Large intestine (tissue), 3 donors: ENCODE measurements at regions not wholly inside any gene's neighbourhood (a gene's known extent, or its start where the extent isn't known, plus 50 kb on each side); places are given as distances from the start of the nearest gene placed in this dataset.

Source experiments
- DNase-seq, 2 donors: peaks; one replicate each; pipeline versions ENCODE4 v3.0.0 to v3.0.0-alpha.2; 2013
- H3K27ac ChIP-seq: one replicate; pipeline ENCODE4 v1.5.1; 2013; ENCODE audit warnings: low read length
- H3K27me3 ChIP-seq: 2 replicates; pipeline ENCODE4 v1.6.1; 2013; ENCODE audit warnings: low read length; ENCODE audit not compliant: control insufficient read depth, insufficient read depth
- H3K36me3 ChIP-seq: 2 replicates; pipeline ENCODE4 v1.6.1; 2013; ENCODE audit warnings: low read length; ENCODE audit not compliant: control insufficient read depth, insufficient read depth
- H3K4me1 ChIP-seq: one replicate; pipeline ENCODE4 v1.6.1; 2013; ENCODE audit warnings: low read length; ENCODE audit not compliant: control insufficient read depth, insufficient read depth
- H3K4me3 ChIP-seq: one replicate; pipeline ENCODE4 v1.5.1; 2013; ENCODE audit warnings: low read length
- H3K9me3 ChIP-seq: one replicate; pipeline ENCODE4 v1.6.1; 2013; ENCODE audit warnings: mild to moderate bottlenecking, low read depth, low read length, moderate library complexity; ENCODE audit not compliant: control insufficient read depth
- WGBS: methylation state at CpG from one replicate; pipeline ENCODE4 v1.1.5; 2013; ENCODE audit warnings: low lambda C conversion rate; ENCODE audit not compliant: insufficient coverage; 5-methylcytosine and 5-hydroxymethylcytosine counted together

GRCh38 chr6:45727228-45727627 lies 288.4 kb downstream of the CLIC5 start:
- Histone ChIP-seq H3K27ac (no peak overlapping the region), H3K9me3 (no peaks in the 10 kb centered on the region), H3K36me3 (no peaks in the 10 kb centered on the region), H3K27me3 (no peaks in the 10 kb centered on the region), H3K4me1 (no peaks in the 10 kb centered on the region), H3K4me3 (no peak overlapping the region)
- DNase-seq = no peak
- WGBS = no CpG with 5 or more reads among the region's 2 CpGs

DNA sequence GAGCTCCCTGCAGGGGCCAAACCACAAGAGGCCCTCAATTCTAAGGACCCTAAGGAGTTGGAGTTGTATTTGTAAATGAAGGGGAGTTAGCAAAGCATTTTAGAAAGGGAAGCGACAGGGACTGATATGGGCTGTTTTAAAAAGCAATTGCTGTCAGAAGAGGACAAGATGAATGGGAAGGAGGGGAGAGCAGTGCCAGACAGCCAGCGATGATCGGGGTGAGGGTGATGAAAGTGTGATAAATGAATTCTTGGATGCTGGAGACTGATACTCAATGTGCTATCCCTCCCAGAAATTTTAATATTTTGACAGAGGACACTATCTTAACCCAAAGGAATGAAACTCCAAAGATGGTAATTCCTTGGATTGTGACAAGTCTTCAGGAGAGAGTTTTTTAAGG lies 289.2 kb downstream of the CLIC5 start:
- H3K27ac ChIP-seq = no peak overlapping the region
- WGBS = 100% methylated on average over 1 of the region's 3 CpGs
- H3K9me3 ChIP-seq = no peaks in the 10 kb centered on the region
- no peaks in the 10 kb centered on the region for H3K4me1 ChIP-seq
- H3K36me3 ChIP-seq = no peaks in the 10 kb centered on the region
- no peaks in the 10 kb centered on the region for H3K27me3 ChIP-seq
- no peak for DNase-seq
- no peak overlapping the region for H3K4me3 ChIP-seq

DNA sequence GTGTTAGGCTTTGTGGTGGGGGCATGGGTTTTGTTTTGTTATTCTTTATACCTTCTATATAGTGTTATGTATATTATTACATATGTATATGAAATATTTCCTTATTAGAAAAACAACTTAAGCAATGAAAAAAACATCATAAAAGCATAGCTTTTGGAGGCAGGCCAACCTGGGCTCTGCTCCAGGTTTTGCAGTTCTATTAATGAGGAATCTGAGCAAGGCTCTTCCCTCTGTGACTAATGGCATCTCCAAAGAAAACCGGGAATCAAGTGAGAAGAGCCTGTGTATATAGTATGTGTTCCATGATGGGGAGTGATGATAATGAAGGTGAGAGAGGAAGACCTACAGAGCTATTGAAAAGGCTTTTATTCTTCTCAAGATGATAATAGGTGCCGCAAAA lies 291.1 kb downstream of the CLIC5 start:
- Histone ChIP-seq H3K27me3 (no peaks in the 10 kb centered on the region), H3K9me3 (no peaks in the 10 kb centered on the region), H3K4me1 (no peaks in the 10 kb centered on the region), H3K4me3 (no peak overlapping the region), H3K27ac (no peak overlapping the region), H3K36me3 (no peaks in the 10 kb centered on the region)
- DNase-seq = peak in 1 of 2 donors; percentile 22
- 71% methylated on average over 1 of the region's 2 CpGs for WGBS

DNA sequence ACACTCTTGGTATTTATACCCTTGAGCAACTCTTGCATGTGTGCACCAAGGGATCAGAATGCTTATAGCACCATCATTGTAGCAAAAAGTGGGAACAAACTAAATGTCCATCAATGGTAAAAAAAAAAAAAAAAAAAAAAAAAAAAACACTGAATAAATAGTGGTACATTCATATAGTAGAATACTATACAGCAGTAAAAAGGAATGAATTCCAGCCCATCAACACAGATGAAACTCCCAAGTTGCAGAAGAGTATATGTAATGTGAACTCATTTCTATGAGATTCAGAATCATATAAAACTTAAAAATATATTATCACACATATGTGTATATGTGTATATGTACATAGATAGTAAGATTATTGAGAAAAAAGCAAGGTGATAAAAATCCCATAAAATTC lies 291.6 kb downstream of the CLIC5 start:
- H3K36me3 ChIP-seq = no peaks in the 10 kb centered on the region
- H3K27ac ChIP-seq = no peak overlapping the region
- no peak overlapping the region for H3K4me3 ChIP-seq
- DNase-seq = no peak
- no peaks in the 10 kb centered on the region for H3K27me3 ChIP-seq
- no peaks in the 10 kb centered on the region for H3K4me1 ChIP-seq
- no peaks in the 10 kb centered on the region for H3K9me3 ChIP-seq

DNA sequence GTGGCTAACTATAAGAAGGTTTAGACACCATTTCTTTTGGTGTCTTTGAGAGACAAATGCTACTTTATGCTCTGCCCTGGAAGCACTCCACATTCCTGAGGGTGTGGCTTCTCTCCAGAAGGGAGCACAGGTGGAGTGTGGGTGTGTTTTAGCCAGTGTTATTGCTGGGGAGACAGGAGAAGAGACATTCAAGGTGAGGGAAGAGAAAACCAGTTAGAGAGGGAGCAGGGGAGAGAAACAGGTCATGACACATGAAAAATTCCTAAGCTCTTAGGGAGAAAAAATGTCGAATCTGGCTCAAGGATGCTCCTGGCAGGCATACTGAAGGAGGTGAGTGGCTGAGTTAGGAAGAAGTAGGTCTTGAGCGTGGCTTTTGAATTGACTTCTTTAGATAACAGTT lies 292.8 kb downstream of the CLIC5 start:
- no peaks in the 10 kb centered on the region for H3K36me3 ChIP-seq
- DNase-seq = no peak
- no peaks in the 10 kb centered on the region for H3K27me3 ChIP-seq
- H3K4me1 ChIP-seq = no peaks in the 10 kb centered on the region
- no peaks in the 10 kb centered on the region for H3K9me3 ChIP-seq
- 100% methylated on average over 1 of the region's 2 CpGs for WGBS
- no peak overlapping the region for H3K4me3 ChIP-seq
- no peak overlapping the region for H3K27ac ChIP-seq

GRCh38 chr6:45721665-45722064 lies 294.0 kb downstream of the CLIC5 start:
- H3K36me3 ChIP-seq = no peaks in the 10 kb centered on the region
- WGBS = 67% methylated on average over 2 of the region's 6 CpGs

DNA sequence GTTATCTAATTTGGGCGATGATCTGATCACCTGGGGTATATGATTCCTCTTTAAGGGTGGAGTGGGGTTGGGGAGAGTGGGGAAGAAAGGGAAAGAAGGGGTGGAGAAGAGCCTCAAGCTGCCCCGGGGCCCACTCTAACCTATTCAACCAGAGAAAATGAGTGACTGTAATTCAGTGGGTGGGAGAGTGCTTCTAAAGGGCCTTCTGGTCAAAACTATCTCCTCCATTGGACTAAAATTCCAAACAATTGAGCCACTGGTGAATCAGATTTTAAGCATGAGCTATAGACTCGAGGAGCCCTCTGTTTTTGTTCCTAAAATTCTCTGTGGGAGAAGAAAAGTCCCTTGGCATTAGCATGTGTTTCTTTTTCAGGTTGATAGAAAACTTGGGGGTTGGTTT lies 296.8 kb downstream of the CLIC5 start:
- Histone ChIP-seq H3K9me3 (no peaks in the 10 kb centered on the region), H3K4me3 (no peak overlapping the region), H3K27ac (no peak overlapping the region), H3K36me3 (no peaks in the 10 kb centered on the region), H3K27me3 (no peaks in the 10 kb centered on the region), H3K4me1 (peaks cover 3% of the 10 kb centered on the region)
- 100% methylated on average over 1 of the region's 3 CpGs for WGBS
- DNase-seq = no peak

More at GRCh38 chr6:45721665-45722064, 294.0 kb downstream of the CLIC5 start:
- Histone ChIP-seq H3K27ac (no peak overlapping the region), H3K9me3 (no peaks in the 10 kb centered on the region), H3K4me1 (no peaks in the 10 kb centered on the region), H3K27me3 (no peaks in the 10 kb centered on the region), H3K4me3 (no peak overlapping the region)
- DNase-seq = no peak

- peaks cover 3% of the 10 kb centered on the region for H3K4me1 ChIP-seq
- H3K4me3 ChIP-seq = no peak overlapping the region
- H3K36me3 ChIP-seq = no peaks in the 10 kb centered on the region
- no peak overlapping the region for H3K27ac ChIP-seq
- H3K9me3 ChIP-seq = no peaks in the 10 kb centered on the region
- no peak for DNase-seq
- WGBS = 80% methylated on average over 1 of the region's 3 CpGs
- H3K27me3 ChIP-seq = no peaks in the 10 kb centered on the region
These were observed 297.5 kb downstream of the CLIC5 start for GRCh38 chr6:45718131-45718530.

- no peak for DNase-seq
- no peak overlapping the region for H3K4me3 ChIP-seq
- no peaks in the 10 kb centered on the region for H3K9me3 ChIP-seq
- H3K27me3 ChIP-seq = no peaks in the 10 kb centered on the region
- H3K36me3 ChIP-seq = no peaks in the 10 kb centered on the region
- WGBS = no CpG with 5 or more reads among the region's 6 CpGs
- peaks cover 3% of the 10 kb centered on the region for H3K4me1 ChIP-seq
- H3K27ac ChIP-seq = no peak overlapping the region
These were observed 297.9 kb downstream of the CLIC5 start for GRCh38 chr6:45717715-45718114.

DNA sequence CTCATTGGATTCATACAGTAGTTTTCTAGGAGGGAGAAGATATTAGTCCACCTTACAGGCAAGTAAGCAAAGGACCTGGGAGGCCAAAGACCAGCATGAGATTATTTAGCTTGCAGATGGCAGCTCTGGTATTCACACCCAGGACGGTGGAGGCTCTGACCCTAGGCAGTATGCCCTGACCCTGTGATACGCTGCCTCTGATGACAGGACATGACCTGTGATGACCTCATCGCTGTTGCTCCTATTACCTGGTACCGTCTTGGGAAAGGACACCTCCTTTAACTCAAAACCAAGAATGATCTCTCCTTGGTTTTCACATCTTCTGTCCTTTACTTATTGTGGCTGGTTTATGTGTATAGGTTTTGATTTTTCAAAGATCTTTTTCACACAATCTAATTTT lies 298.6 kb downstream of the CLIC5 start:
- Histone ChIP-seq H3K4me3 (no peak overlapping the region), H3K27ac (no peak overlapping the region), H3K27me3 (no peaks in the 10 kb centered on the region), H3K4me1 (peaks cover 3% of the 10 kb centered on the region), H3K36me3 (no peaks in the 10 kb centered on the region), H3K9me3 (no peaks in the 10 kb centered on the region)
- no CpG with 5 or more reads among the region's 4 CpGs for whole genome bisulfite sequencing
- no peak for DNase-seq

- H3K9me3 ChIP-seq = no peaks in the 10 kb centered on the region
- H3K27ac ChIP-seq = no peak overlapping the region
- peaks cover 3% of the 10 kb centered on the region for H3K4me1 ChIP-seq
- no peak for DNase-seq
- no peak overlapping the region for H3K4me3 ChIP-seq
- H3K27me3 ChIP-seq = no peaks in the 10 kb centered on the region
- H3K36me3 ChIP-seq = no peaks in the 10 kb centered on the region
These were observed 300.2 kb downstream of the CLIC5 start for GRCh38 chr6:45715508-45715803.
